ENCODE measurements at regions not wholly inside any gene's neighbourhood (a gene's known extent, or its start where the extent isn't known, plus 50 kb on each side); places are given as distances from the start of the nearest gene placed in this dataset.

- TF ChIP-seq CTCF (IDR thresholded peaks at IDR 0.05): no peak
These were observed 74.6 kb upstream of the TSC22D2 start for GRCh38 chr3:150333477-150333876.

GRCh38 chr3:150331978-150332568 lies 76.0 kb upstream of the TSC22D2 start:
- ATAC-seq (ENCODE audit: poor library complexity) (no peak), DNase-seq (no peak)
- H3K9me3 Mint-ChIP-seq: no peaks in the 10 kb centered on the region
- no peaks in the 10 kb centered on the region for H3K4me1 Mint-ChIP-seq (ENCODE audit: low read depth)
- TF ChIP-seq CTCF (IDR thresholded peaks at IDR 0.05): no peak
- intact Hi-C loops (cut with DNase I, micrococcal nuclease): no loop called here
- Histone ChIP-seq H3K4me3 (ENCODE audit: low read length) (no peak overlapping the region), H3K36me3 (ENCODE audit: insufficient read depth, low read length) (no peaks in the 10 kb centered on the region), H3K9me3 (ENCODE audit: control insufficient read depth in 1 of 2, insufficient read depth in 1 of 2, low read length in 2 of 2) (no peaks in the 10 kb centered on the region), H3K4me1 (ENCODE audit: insufficient read depth, low read length) (no peaks in the 10 kb centered on the region), H3K27ac (ENCODE audit: low read depth in 1 of 2, low read length in 2 of 2) (no peak overlapping the region), H3K27me3 (ENCODE audit: control insufficient read depth in 1 of 2, insufficient read depth in 2 of 2, low read length in 2 of 2) (no peaks in the 10 kb centered on the region)
- ChIA-PET POLR2A (no interaction called here), CTCF (no interaction called here)
- peaks cover 15% of the 10 kb centered on the region for H3K27me3 Mint-ChIP-seq
- no peak overlapping the region for H3K27ac Mint-ChIP-seq
- H3K36me3 Mint-ChIP-seq (ENCODE audit: low read depth): no peaks in the 10 kb centered on the region
- H3K4me3 Mint-ChIP-seq: no peak overlapping the region

More at GRCh38 chr3:150333477-150333876, 74.6 kb upstream of the TSC22D2 start:
- Histone ChIP-seq H3K4me3 (ENCODE audit: low read length) (no peak overlapping the region), H3K4me1 (ENCODE audit: insufficient read depth, low read length) (no peaks in the 10 kb centered on the region), H3K27ac (ENCODE audit: low read depth in 1 of 2, low read length in 2 of 2) (no peak overlapping the region), H3K36me3 (ENCODE audit: insufficient read depth, low read length) (no peaks in the 10 kb centered on the region), H3K9me3 (ENCODE audit: control insufficient read depth in 1 of 2, insufficient read depth in 1 of 2, low read length in 2 of 2) (no peaks in the 10 kb centered on the region), H3K27me3 (ENCODE audit: control insufficient read depth in 1 of 2, insufficient read depth in 2 of 2, low read length in 2 of 2) (no peaks in the 10 kb centered on the region)
- Mint-ChIP-seq H3K27ac (no peak overlapping the region), H3K4me3 (no peak overlapping the region), H3K9me3 (peaks cover 2% of the 10 kb centered on the region), H3K36me3 (ENCODE audit: low read depth) (no peaks in the 10 kb centered on the region), H3K4me1 (ENCODE audit: low read depth) (no peaks in the 10 kb centered on the region), H3K27me3 (peaks cover 11% of the 10 kb centered on the region)
- ATAC-seq (ENCODE audit: poor library complexity) (no peak), DNase-seq (no peak)
- CTCF ChIA-PET: no interaction called here
- POLR2A ChIA-PET: no interaction called here
- intact Hi-C loops (cut with DNase I, micrococcal nuclease): no loop called here

- H3K4me1 Mint-ChIP-seq (ENCODE audit: low read depth): no peaks in the 10 kb centered on the region
- no peak overlapping the region for H3K27ac ChIP-seq (ENCODE audit: low read depth in 1 of 2, low read length in 2 of 2)
- ATAC-seq (ENCODE audit: poor library complexity) (no peak), DNase-seq (no peak)
- intact Hi-C loops (cut with DNase I, micrococcal nuclease): no loop called here
- POLR2A ChIA-PET: no interaction called here
- H3K4me1 ChIP-seq (ENCODE audit: insufficient read depth, low read length): no peaks in the 10 kb centered on the region
- peaks cover 15% of the 10 kb centered on the region for H3K27me3 Mint-ChIP-seq
- H3K4me3 ChIP-seq (ENCODE audit: low read length): no peak overlapping the region
- H3K27ac Mint-ChIP-seq: no peak overlapping the region
- H3K36me3 Mint-ChIP-seq (ENCODE audit: low read depth): no peaks in the 10 kb centered on the region
- H3K4me3 Mint-ChIP-seq: no peak overlapping the region
- H3K27me3 ChIP-seq (ENCODE audit: control insufficient read depth in 1 of 2, insufficient read depth in 2 of 2, low read length in 2 of 2): no peaks in the 10 kb centered on the region
- H3K9me3 Mint-ChIP-seq: no peaks in the 10 kb centered on the region
- H3K36me3 ChIP-seq (ENCODE audit: insufficient read depth, low read length): no peaks in the 10 kb centered on the region
- TF ChIP-seq CTCF (IDR thresholded peaks at IDR 0.05): no peak
- CTCF ChIA-PET: no interaction called here
- no peaks in the 10 kb centered on the region for H3K9me3 ChIP-seq (ENCODE audit: control insufficient read depth in 1 of 2, insufficient read depth in 1 of 2, low read length in 2 of 2)
These were observed 77.2 kb upstream of the TSC22D2 start for GRCh38 chr3:150330872-150331271.
